Choroid plexus epithelial cell (primary cell): ENCODE measurements at regions not wholly inside any gene's neighbourhood (a gene's known extent, or its start where the extent isn't known, plus 50 kb on each side); places are given as distances from the start of the nearest gene placed in this dataset.

Source experiments
- DNase-seq: peaks from one replicate; pipeline ENCODE4 v3.0.0-alpha.2; 2010; ENCODE audit warnings: low read depth
- H3K4me3 ChIP-seq: 2 replicates; pipeline ENCODE4 v1.5.1; 2011; ENCODE audit warnings: low read depth, mild to moderate bottlenecking, control low read depth, low read length, moderate library complexity
- TF ChIP-seq, protein P1 (sequence below): conservative IDR thresholded peaks from 2 replicates; pipeline ENCODE4 v1.5.1; 2011; ENCODE audit warnings: low read depth, mild to moderate bottlenecking, control low read depth, inconsistent platforms, low read length, moderate library complexity

DNA sequence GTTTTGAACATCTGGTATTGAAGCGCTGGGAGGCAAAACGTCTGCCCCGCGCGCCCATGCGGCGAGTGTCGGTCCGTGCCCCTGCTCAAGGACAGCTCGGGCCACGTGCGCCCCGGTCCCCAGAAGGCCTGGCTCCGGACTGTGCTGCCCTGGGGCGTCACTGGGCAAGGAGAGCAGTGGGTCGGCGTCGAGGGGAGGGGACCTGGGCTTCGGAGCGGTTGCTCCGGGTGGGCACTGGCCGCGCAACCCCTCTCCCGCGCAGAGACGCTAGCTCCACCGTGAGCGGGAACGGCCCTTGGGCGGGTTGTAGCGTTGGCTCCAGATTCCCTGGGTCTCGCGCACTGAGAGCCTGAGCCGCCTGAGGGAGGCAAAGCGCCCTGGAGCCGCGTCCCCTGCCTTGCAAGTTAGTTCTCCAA, 304.2 kb upstream of the HSFY2 start:
- peak overlapping the region; percentile 59 for H3K4me3 ChIP-seq
- peak; percentile 33 for DNase-seq

DNA sequence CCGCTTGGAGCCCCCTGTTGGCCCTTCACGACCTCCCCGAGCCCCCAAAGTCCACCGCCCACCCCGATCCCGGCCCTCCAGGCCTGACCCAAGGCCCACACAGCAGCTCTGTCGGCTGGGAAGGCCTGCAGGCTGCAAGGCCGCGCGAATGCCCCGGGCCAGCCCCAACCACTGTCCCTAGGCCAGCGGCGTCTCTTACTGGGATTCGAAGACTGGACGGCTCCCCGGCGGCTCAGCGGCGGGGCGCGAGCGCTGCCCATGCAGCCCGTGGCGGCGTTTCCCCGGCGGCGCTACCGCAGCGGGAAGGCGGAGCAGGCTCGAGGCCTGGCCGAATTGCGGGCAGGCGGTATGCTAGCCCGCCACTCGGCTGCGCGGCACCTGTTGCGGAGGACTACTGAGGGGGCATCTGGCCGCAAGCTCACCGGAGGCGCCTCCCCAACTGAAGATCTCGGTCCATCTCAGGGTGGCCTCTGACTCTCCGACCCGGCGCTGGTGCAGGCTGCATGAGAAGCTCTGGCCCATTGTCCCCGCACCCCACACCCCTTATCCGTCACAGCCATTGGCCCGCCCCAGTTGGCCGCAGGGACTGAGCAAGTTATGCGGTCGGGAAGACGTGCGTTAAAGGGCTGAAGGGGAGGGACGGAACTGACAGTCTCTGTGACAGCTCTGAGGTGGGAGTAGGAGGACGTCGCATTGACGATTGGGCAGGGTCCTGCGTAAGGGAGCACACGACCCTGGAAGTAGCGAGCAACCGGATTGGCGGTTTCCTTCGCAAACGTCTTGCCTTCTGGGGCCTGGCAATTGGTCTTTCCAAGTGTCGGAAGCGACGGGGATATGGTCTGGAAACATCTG, 303.5 kb upstream of the HSFY2 start:
- DNase-seq: peak; percentile 76
- H3K4me3 ChIP-seq: peak overlapping the region; percentile 59
- TF ChIP-seq, protein P1, sequence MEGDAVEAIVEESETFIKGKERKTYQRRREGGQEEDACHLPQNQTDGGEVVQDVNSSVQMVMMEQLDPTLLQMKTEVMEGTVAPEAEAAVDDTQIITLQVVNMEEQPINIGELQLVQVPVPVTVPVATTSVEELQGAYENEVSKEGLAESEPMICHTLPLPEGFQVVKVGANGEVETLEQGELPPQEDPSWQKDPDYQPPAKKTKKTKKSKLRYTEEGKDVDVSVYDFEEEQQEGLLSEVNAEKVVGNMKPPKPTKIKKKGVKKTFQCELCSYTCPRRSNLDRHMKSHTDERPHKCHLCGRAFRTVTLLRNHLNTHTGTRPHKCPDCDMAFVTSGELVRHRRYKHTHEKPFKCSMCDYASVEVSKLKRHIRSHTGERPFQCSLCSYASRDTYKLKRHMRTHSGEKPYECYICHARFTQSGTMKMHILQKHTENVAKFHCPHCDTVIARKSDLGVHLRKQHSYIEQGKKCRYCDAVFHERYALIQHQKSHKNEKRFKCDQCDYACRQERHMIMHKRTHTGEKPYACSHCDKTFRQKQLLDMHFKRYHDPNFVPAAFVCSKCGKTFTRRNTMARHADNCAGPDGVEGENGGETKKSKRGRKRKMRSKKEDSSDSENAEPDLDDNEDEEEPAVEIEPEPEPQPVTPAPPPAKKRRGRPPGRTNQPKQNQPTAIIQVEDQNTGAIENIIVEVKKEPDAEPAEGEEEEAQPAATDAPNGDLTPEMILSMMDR: no peak

More for the DNA sequence above, 304.2 kb upstream of the HSFY2 start:
- TF ChIP-seq, protein P1: peak; percentile 21

DNA sequence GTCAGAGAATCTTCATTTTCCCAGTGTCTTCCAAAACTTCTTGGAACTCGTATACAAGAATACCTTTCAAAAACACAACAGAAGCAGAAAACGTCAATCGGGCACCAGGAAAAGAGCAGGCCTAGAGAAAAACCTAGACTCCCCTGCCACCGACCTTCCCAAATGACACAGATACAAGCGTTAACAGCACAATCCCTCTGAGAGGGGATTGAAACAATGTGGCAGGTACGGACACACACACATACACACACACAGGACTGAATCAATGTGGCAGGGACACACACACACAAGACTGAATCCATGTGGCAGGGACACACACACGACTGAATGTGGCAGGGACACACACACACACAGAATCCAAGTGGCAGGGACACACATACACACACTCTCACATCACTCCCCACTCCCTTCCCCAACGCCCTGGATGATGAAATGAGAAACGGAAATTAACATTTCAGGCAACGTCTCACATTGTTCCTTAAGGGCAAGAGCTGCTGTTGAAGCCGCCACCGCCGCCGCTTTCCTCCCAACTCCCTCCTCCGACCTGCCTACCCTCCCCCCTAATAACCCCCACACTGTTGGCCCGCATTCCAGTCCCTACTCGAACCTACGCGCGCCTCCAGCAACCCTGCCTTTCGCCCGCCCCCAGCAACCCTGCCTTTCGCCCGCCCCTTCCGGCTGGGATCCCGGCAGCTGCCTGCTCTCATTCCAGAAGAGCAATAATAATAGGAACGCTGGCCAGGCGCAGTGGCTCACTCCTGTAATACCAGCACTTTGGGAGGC, 302.1 kb upstream of the HSFY2 start:
- TF ChIP-seq, protein P1: no peak
- DNase-seq: peak; percentile 70
- H3K4me3 ChIP-seq: peak overlapping the region; percentile 59

DNA sequence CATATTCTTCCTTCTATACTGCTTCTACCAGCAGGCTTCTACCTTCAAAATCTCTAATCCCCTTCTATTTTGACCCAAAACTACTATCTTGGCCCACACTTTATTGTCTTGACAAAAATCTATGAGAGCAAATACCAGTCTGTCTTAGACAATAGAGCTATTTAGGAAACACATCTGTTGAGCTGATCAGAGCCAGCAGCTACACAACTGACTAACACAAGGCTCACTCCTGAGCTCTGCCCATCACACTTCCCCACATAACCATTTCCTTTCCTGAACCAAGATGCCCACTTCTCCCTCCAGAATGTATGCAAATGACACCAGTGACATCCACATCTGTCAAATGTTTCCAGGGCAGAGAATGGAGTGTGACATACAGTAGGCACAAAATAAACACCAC, 293.9 kb upstream of the HSFY2 start:
- DNase-seq: no peak
- TF ChIP-seq, protein P1: no peak
- no peak overlapping the region for H3K4me3 ChIP-seq

DNA sequence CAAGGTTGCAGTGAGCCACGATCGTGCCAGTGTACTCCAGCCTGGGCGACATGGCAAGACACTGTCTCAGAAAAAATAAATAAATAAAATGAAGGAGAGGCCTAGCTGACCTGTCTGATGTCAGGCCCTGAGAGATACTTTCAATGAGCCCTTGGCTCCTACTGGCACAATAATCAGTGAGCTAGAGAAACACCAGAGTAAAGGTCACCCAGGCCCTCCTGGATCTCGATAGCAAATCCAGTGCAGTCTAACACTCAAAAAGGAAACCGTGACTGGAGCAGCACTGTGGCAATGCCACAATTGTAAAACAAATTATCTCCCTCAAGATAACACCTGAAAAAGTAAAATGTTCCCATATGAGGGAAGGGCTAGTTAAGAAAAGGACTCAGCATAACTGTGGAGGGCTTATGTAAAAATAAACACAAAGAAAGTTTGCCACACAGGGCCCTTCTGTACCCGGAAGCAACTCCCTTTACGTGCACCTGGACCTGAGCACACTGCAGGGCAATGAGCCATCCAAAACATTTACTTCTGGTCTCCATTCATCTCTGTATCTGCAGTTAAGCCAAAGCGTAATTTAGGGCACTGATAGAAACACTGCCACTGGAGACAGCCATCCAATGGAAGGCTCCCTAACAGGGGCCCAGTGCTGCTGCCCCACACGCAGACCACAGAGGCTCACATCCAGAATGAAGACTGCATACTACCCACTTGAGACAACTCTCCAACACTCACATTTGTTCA, 293.1 kb upstream of the HSFY2 start:
- TF ChIP-seq, protein P1: no peak
- DNase-seq: no peak
- no peak overlapping the region for H3K4me3 ChIP-seq

DNA sequence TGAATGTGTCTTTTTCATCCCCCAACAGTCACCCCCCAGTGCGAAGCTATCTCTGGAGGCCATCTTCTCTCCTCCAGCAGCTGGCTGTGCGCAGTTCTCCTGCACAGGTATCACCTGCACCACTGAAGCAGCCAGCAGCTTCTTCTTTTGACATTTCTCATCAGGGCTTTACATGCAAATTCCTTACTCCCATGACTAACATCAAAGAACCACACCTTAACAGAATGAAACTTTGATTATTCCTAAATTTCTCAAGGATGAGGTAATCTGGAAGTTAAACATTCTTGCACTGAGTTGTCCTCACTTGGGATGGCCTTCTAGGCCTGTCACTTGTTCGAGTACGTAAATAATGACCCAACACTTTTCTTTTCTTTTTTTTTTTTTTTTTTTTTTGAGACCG, 291.6 kb upstream of the HSFY2 start:
- H3K4me3 ChIP-seq: no peak overlapping the region
- DNase-seq: no peak
- TF ChIP-seq, protein P1: no peak
